HEK293 (cell line): ENCODE measurements at regions not wholly inside any gene's neighbourhood (a gene's known extent, or its start where the extent isn't known, plus 50 kb on each side); places are given as distances from the start of the nearest gene placed in this dataset.

Source experiments
- CTCF ChIA-PET: fragments of 350-600 bp; formaldehyde crosslinking; extraction: SDS; loops from one replicate; lab custom pipeline; 2021; ENCODE audit warnings: antibody characterized with exemption; lab: Yijun Ruan, JAX
- POLR2A ChIA-PET: fragments of 300-600 bp; formaldehyde crosslinking; extraction: SDS; loops from one replicate; lab custom pipeline; 2020; ENCODE audit warnings: antibody characterized with exemption, inconsistent platforms; lab: Yijun Ruan, JAX
- H3K27ac ChIP-seq: fragments of 200-500 bp; sonication (Bioruptor generic); 2 replicates; pipeline ENCODE4 v1.5.1; 2014; ENCODE audit warnings: low read depth, low read length, control low read depth, inconsistent platforms; ENCODE audit errors: extremely low read depth
- H3K36me3 ChIP-seq, 2 experiments: fragments of 200-500 bp in 1 of 2; sonication (Bioruptor generic) in 1 of 2; 1 replicate in 1 of 2; 2 replicates in 1 of 2; pipeline ENCODE4 v1.5.1; 2014 to 2017; ENCODE audit warnings: inconsistent platforms in 2 of 2, low read length in 2 of 2; ENCODE audit not compliant: control insufficient read depth in 2 of 2, insufficient read depth in 1 of 2
- H3K4me1 ChIP-seq: fragments of 200-500 bp; sonication (Bioruptor generic); 2 replicates; pipeline ENCODE4 v1.5.1; 2014; ENCODE audit warnings: mild to moderate bottlenecking, low read length, inconsistent platforms; ENCODE audit not compliant: control insufficient read depth, insufficient read depth
- H3K4me3 ChIP-seq: 2 replicates; pipeline ENCODE4 v1.5.1; 2011; ENCODE audit warnings: low read depth, mild to moderate bottlenecking, control low read depth, low read length, moderate library complexity
- H3K9me3 ChIP-seq: fragments of 200-500 bp; sonication (Bioruptor generic); 2 replicates; pipeline ENCODE4 v1.5.1; 2014; ENCODE audit warnings: low read depth, low read length, inconsistent platforms; ENCODE audit not compliant: control insufficient read depth, insufficient read depth
- HOXA7 ChIP-seq: sonication (generic); formaldehyde crosslinking; IDR thresholded peaks from 2 replicates; pipeline ENCODE4 v1.8.1; 2022; ENCODE audit warnings: missing genetic modification reagents, borderline replicate concordance
- HOXC10 ChIP-seq: sonication (generic); formaldehyde crosslinking; IDR thresholded peaks from 2 replicates; pipeline ENCODE4 v1.8.1; 2023; ENCODE audit warnings: mild to moderate bottlenecking, missing genetic modification reagents
- KLF9 ChIP-seq: fragments of 450-650 bp; formaldehyde crosslinking; IDR thresholded peaks from 2 replicates; pipeline ENCODE4 v1.5.1; 2016; ENCODE audit warnings: missing biosample characterization, missing genetic modification characterization, low read depth
- PRDM1 ChIP-seq: fragments of 450-650 bp; formaldehyde crosslinking; IDR thresholded peaks from 2 replicates; pipeline ENCODE4; 2016; ENCODE audit warnings: missing biosample characterization, missing genetic modification characterization
- TCF7L2 ChIP-seq: IDR thresholded peaks from 2 replicates; pipeline ENCODE4 v1.6.1; 2011; ENCODE audit warnings: low read depth, mild to moderate bottlenecking, inconsistent platforms, low read length, moderate library complexity, borderline replicate concordance
- YY1 ChIP-seq: fragments of 450-650 bp; formaldehyde crosslinking; IDR thresholded peaks from 2 replicates; pipeline ENCODE4 v1.5.1; 2018; ENCODE audit warnings: missing biosample characterization, missing genetic modification characterization
- ZIC2 ChIP-seq: fragments of 450-650 bp; formaldehyde crosslinking; IDR thresholded peaks from 2 replicates; pipeline ENCODE4 v1.5.1; 2016; ENCODE audit warnings: missing biosample characterization, missing genetic modification characterization
- ZNF157 ChIP-seq: fragments of 450-650 bp; formaldehyde crosslinking; IDR thresholded peaks from 2 replicates; pipeline ENCODE4 v1.5.1; 2016; ENCODE audit warnings: missing biosample characterization, missing genetic modification characterization
- ZNF2 ChIP-seq: fragments of 450-650 bp; formaldehyde crosslinking; IDR thresholded peaks from 2 replicates; pipeline ENCODE4 v1.5.1; 2016; ENCODE audit warnings: missing biosample characterization, missing genetic modification characterization
- ZNF274 ChIP-seq, 2 experiments: fragments of 200-500 bp in 1 of 2; fragments of 450-650 bp in 1 of 2; sonication (Bioruptor generic) in 1 of 2; formaldehyde crosslinking in 1 of 2; IDR thresholded peaks; 2 replicates each; pipeline versions ENCODE4 v1.5.1 to v1.6.1; 2014 to 2016; ENCODE audit warnings: borderline replicate concordance in 1 of 2, inconsistent platforms in 1 of 2, low read length in 1 of 2, missing biosample characterization in 1 of 2, missing genetic modification characterization in 1 of 2
- ZNF324 ChIP-seq: fragments of 450-650 bp; formaldehyde crosslinking; IDR thresholded peaks from 2 replicates; pipeline ENCODE4 v1.5.1; 2016; ENCODE audit warnings: missing biosample characterization, missing genetic modification characterization
- ZNF366 ChIP-seq: fragments of 450-650 bp; formaldehyde crosslinking; conservative IDR thresholded peaks from 2 replicates; pipeline ENCODE4 v1.5.1; 2016; ENCODE audit warnings: missing biosample characterization, missing genetic modification characterization
- ZNF37A ChIP-seq: fragments of 450-650 bp; IDR thresholded peaks from 2 replicates; pipeline ENCODE4 v1.5.1; 2018; ENCODE audit warnings: missing biosample characterization, missing genetic modification characterization
- ZNF555 ChIP-seq: fragments of 450-650 bp; formaldehyde crosslinking; conservative IDR thresholded peaks from 2 replicates; pipeline ENCODE4 v1.5.1; 2017; ENCODE audit warnings: missing biosample characterization, mild to moderate bottlenecking, missing genetic modification characterization, inconsistent platforms
- ZNF610 ChIP-seq: fragments of 450-650 bp; formaldehyde crosslinking; IDR thresholded peaks from 2 replicates; pipeline ENCODE4 v1.5.1; 2016; ENCODE audit warnings: missing biosample characterization, missing genetic modification characterization, borderline replicate concordance
- ZNF621 ChIP-seq: fragments of 450-650 bp; formaldehyde crosslinking; IDR thresholded peaks from 2 replicates; pipeline ENCODE4 v1.5.1; 2017; ENCODE audit warnings: missing biosample characterization, missing genetic modification characterization
- ZNF664 ChIP-seq: fragments of 450-650 bp; formaldehyde crosslinking; IDR thresholded peaks from 2 replicates; pipeline ENCODE4 v1.5.1; 2016; ENCODE audit warnings: missing biosample characterization, missing genetic modification characterization
- ZNF670 ChIP-seq: fragments of 450-650 bp; formaldehyde crosslinking; IDR thresholded peaks from 2 replicates; pipeline ENCODE4 v1.5.1; 2016; ENCODE audit warnings: missing biosample characterization, missing genetic modification characterization, low read depth
- ZNF701 ChIP-seq: fragments of 450-650 bp; formaldehyde crosslinking; IDR thresholded peaks from 2 replicates; pipeline ENCODE4 v1.5.1; 2016; ENCODE audit warnings: missing biosample characterization, missing genetic modification characterization
- ZNF776 ChIP-seq: fragments of 450-650 bp; formaldehyde crosslinking; IDR thresholded peaks from 2 replicates; pipeline ENCODE4 v1.5.0; 2017; ENCODE audit warnings: missing biosample characterization, missing genetic modification characterization, borderline replicate concordance
- ZSCAN16 ChIP-seq: fragments of 450-650 bp; formaldehyde crosslinking; IDR thresholded peaks from 2 replicates; pipeline ENCODE4 v1.5.1; 2016; ENCODE audit warnings: missing biosample characterization, missing genetic modification characterization
- ZSCAN23 ChIP-seq: fragments of 450-650 bp; formaldehyde crosslinking; IDR thresholded peaks from 2 replicates; pipeline ENCODE4 v1.5.1; 2016; ENCODE audit warnings: missing biosample characterization, missing genetic modification characterization
- TF ChIP-seq, protein P1 (sequence below): fragments of 450-650 bp; formaldehyde crosslinking; IDR thresholded peaks from 2 replicates; pipeline ENCODE4 v1.5.1; 2016; ENCODE audit warnings: missing biosample characterization, missing genetic modification characterization, borderline replicate concordance
- TF ChIP-seq, protein P2 (sequence below): fragments of 450-650 bp; formaldehyde crosslinking; conservative IDR thresholded peaks from 2 replicates; pipeline ENCODE4 v1.5.1; 2016; ENCODE audit warnings: low read depth, missing biosample characterization, missing genetic modification characterization
- TF ChIP-seq, protein P3 (sequence below): fragments of 450-650 bp; formaldehyde crosslinking; IDR thresholded peaks from 2 replicates; pipeline ENCODE4 v1.5.1; 2016; ENCODE audit warnings: missing biosample characterization, missing genetic modification characterization
- TF ChIP-seq, protein P4 (sequence below): fragments of 450-650 bp; formaldehyde crosslinking; IDR thresholded peaks from 2 replicates; pipeline ENCODE4 v1.5.1; 2016; ENCODE audit warnings: missing biosample characterization, missing genetic modification characterization

DNA sequence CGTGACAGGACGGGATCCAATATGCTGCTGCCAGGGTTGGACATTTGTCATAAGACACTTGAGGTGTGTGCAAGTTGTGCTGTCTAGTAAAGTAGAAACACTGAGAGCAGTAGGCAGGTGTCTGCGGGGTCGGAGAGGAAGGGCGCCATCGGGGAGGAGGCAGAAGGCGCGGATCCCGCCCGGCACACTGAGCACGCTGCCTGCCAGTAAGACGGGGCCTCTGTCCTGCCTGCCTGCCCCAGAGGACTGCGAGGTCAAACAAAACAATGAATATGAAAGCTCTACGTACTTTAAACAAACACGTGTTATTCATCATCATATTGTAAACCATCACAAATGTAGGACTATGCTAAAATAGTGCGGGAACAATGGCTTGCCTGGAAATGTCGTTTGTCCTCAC, 349.3 kb upstream of the SALL3 start (continued):
- TF ChIP-seq, protein P1, sequence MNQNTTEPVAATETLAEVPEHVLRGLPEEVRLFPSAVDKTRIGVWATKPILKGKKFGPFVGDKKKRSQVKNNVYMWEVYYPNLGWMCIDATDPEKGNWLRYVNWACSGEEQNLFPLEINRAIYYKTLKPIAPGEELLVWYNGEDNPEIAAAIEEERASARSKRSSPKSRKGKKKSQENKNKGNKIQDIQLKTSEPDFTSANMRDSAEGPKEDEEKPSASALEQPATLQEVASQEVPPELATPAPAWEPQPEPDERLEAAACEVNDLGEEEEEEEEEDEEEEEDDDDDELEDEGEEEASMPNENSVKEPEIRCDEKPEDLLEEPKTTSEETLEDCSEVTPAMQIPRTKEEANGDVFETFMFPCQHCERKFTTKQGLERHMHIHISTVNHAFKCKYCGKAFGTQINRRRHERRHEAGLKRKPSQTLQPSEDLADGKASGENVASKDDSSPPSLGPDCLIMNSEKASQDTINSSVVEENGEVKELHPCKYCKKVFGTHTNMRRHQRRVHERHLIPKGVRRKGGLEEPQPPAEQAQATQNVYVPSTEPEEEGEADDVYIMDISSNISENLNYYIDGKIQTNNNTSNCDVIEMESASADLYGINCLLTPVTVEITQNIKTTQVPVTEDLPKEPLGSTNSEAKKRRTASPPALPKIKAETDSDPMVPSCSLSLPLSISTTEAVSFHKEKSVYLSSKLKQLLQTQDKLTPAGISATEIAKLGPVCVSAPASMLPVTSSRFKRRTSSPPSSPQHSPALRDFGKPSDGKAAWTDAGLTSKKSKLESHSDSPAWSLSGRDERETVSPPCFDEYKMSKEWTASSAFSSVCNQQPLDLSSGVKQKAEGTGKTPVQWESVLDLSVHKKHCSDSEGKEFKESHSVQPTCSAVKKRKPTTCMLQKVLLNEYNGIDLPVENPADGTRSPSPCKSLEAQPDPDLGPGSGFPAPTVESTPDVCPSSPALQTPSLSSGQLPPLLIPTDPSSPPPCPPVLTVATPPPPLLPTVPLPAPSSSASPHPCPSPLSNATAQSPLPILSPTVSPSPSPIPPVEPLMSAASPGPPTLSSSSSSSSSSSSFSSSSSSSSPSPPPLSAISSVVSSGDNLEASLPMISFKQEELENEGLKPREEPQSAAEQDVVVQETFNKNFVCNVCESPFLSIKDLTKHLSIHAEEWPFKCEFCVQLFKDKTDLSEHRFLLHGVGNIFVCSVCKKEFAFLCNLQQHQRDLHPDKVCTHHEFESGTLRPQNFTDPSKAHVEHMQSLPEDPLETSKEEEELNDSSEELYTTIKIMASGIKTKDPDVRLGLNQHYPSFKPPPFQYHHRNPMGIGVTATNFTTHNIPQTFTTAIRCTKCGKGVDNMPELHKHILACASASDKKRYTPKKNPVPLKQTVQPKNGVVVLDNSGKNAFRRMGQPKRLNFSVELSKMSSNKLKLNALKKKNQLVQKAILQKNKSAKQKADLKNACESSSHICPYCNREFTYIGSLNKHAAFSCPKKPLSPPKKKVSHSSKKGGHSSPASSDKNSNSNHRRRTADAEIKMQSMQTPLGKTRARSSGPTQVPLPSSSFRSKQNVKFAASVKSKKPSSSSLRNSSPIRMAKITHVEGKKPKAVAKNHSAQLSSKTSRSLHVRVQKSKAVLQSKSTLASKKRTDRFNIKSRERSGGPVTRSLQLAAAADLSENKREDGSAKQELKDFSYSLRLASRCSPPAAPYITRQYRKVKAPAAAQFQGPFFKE (tag by site-specific recombination), result no peak
- TF ChIP-seq ZNF610 (no peak), ZNF664 (no peak), ZNF324 (no peak), ZNF701 (tag by site-specific recombination) (no peak), ZNF274 (IDR thresholded peaks at IDR 0.05; ENCODE audit: low read length) (no peak), ZNF274 (tag by site-specific recombination; IDR thresholded peaks at IDR 0.05; ENCODE audit: borderline replicate concordance) (no peak), HOXA7 (no peak), ZNF366 (tag by site-specific recombination) (no peak)

DNA sequence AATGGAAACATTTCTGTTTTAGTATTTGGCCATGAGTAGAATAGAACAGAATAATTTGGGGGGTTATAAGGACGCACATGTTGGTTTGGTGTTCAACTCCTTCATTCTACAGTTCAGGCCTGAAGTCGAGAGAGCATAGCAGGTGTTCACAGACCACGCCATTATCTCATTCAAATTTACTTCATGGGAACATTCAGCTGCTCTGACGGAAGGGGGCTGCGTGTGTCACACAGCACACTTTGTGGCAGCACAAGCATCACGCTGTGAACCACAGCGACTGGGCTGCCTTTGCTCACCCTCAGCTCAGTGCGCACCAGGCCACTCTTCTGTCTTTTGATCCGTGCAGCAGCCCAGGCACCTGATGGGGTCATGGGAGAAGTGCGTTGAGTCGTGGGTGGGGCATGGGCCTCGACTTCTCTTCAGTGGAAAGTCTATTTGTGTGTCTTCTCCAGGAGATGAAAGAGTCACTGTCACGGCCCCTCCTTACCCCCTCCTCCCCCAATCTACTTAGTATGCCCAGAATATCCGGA, 348.6 kb upstream of the SALL3 start:
- no peaks in the 10 kb centered on the region for H3K4me1 ChIP-seq
- no peak overlapping the region for H3K4me3 ChIP-seq
- no peaks in the 10 kb centered on the region for H3K36me3 ChIP-seq
- H3K9me3 ChIP-seq, result no peaks in the 10 kb centered on the region
- TF ChIP-seq ZNF37A (tag by site-specific recombination), result no peak
- TF ChIP-seq ZNF701 (tag by site-specific recombination), result no peak
- TF ChIP-seq PRDM1 (tag by site-specific recombination), result no peak
- TF ChIP-seq, protein P2, sequence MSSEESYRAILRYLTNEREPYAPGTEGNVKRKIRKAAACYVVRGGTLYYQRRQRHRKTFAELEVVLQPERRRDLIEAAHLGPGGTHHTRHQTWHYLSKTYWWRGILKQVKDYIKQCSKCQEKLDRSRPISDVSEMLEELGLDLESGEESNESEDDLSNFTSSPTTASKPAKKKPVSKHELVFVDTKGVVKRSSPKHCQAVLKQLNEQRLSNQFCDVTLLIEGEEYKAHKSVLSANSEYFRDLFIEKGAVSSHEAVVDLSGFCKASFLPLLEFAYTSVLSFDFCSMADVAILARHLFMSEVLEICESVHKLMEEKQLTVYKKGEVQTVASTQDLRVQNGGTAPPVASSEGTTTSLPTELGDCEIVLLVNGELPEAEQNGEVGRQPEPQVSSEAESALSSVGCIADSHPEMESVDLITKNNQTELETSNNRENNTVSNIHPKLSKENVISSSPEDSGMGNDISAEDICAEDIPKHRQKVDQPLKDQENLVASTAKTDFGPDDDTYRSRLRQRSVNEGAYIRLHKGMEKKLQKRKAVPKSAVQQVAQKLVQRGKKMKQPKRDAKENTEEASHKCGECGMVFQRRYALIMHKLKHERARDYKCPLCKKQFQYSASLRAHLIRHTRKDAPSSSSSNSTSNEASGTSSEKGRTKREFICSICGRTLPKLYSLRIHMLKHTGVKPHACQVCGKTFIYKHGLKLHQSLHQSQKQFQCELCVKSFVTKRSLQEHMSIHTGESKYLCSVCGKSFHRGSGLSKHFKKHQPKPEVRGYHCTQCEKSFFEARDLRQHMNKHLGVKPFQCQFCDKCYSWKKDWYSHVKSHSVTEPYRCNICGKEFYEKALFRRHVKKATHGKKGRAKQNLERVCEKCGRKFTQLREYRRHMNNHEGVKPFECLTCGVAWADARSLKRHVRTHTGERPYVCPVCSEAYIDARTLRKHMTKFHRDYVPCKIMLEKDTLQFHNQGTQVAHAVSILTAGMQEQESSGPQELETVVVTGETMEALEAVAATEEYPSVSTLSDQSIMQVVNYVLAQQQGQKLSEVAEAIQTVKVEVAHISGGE (tag by site-specific recombination), result no peak
- TF ChIP-seq ZIC2 (tag by site-specific recombination), result no peak
- TF ChIP-seq, protein P3, sequence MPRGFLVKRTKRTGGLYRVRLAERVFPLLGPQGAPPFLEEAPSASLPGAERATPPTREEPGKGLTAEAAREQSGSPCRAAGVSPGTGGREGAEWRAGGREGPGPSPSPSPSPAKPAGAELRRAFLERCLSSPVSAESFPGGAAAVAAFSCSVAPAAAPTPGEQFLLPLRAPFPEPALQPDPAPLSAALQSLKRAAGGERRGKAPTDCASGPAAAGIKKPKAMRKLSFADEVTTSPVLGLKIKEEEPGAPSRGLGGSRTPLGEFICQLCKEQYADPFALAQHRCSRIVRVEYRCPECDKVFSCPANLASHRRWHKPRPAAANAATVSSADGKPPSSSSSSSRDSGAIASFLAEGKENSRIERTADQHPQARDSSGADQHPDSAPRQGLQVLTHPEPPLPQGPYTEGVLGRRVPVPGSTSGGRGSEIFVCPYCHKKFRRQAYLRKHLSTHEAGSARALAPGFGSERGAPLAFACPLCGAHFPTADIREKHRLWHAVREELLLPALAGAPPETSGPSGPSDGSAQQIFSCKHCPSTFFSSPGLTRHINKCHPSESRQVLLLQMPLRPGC, result no peak
- TF ChIP-seq HOXC10 (CRISPR knock-in tag), result no peak
- no peak for TF ChIP-seq ZNF776 (tag by site-specific recombination)
- no peak for TF ChIP-seq TCF7L2
- TF ChIP-seq ZNF555 (tag by site-specific recombination), result no peak
- no peak for TF ChIP-seq ZSCAN23 (tag by site-specific recombination)
- TF ChIP-seq ZSCAN16 (tag by site-specific recombination), result no peak
- no peak for TF ChIP-seq ZNF157 (tag by site-specific recombination)
- TF ChIP-seq KLF9 (tag by site-specific recombination), result no peak
- no peak for TF ChIP-seq ZNF670 (tag by site-specific recombination)
- TF ChIP-seq, protein P4, sequence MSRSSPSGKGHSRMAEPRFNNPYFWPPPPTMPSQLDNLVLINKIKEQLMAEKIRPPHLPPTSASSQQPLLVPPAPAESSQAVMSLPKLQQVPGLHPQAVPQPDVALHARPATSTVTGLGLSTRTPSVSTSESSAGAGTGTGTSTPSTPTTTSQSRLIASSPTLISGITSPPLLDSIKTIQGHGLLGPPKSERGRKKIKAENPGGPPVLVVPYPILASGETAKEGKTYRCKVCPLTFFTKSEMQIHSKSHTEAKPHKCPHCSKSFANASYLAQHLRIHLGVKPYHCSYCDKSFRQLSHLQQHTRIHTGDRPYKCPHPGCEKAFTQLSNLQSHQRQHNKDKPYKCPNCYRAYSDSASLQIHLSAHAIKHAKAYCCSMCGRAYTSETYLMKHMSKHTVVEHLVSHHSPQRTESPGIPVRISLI, result no peak
- no peak for TF ChIP-seq ZNF621 (tag by site-specific recombination)
- TF ChIP-seq ZNF2, result no peak
- TF ChIP-seq YY1 (tag by site-specific recombination), result no peak
- TF ChIP-seq ZNF366 (tag by site-specific recombination), result no peak
- POLR2A ChIA-PET, result no interaction called here
- CTCF ChIA-PET, result no interaction called here
- H3K27ac ChIP-seq, result no peak overlapping the region
